Activated CD4-positive, alpha-beta T cell treated with anti-CD3 and anti-CD28 coated beads, Interleukin-2, amount 10 ng/mL, durations not matched to agents 24 days and 14 days (primary cell): ENCODE measurements at regions not wholly inside any gene's neighbourhood (a gene's known extent, or its start where the extent isn't known, plus 50 kb on each side); places are given as distances from the start of the nearest gene placed in this dataset.
"Not testable (repeated sequence)": the region's sequence is repeated elsewhere in the genome, so short reads cannot be mapped to it uniquely, and the experiment has no call there.

ENCODE experiments used
- DNase-seq: peaks from one replicate; pipeline ENCODE4 v3.0.0; 2022
- H3K27ac Mint-ChIP-seq: one replicate; pipeline ENCODE4 v1.8.0; 2022; ENCODE audit warnings: mild to moderate bottlenecking, mixed read lengths
- H3K27me3 Mint-ChIP-seq: one replicate; pipeline ENCODE4 v1.8.0; 2022; ENCODE audit warnings: mixed read lengths
- H3K36me3 Mint-ChIP-seq: one replicate; pipeline ENCODE4 v1.8.0; 2022; ENCODE audit warnings: low read depth, mild to moderate bottlenecking, mixed read lengths
- H3K4me1 Mint-ChIP-seq: one replicate; pipeline ENCODE4 v1.8.0; 2021; ENCODE audit warnings: mixed read lengths
- H3K4me3 Mint-ChIP-seq: one replicate; pipeline ENCODE4 v1.8.0; 2022; ENCODE audit warnings: mild to moderate bottlenecking, moderate library complexity, mixed read lengths
- H3K9me3 Mint-ChIP-seq: one replicate; pipeline ENCODE4 v1.8.0; 2021; ENCODE audit warnings: mixed read lengths
- intact Hi-C: fragments of 100-400 bp; cut with micrococcal nuclease; formaldehyde crosslinking; loops from one replicate; pipeline ENCODE4 v1.15.1; 2023

GRCh38 chr12:33763331-33763730 lies 259.0 kb upstream of the ALG10 start:
- DNase-seq: no peak
- H3K4me3 Mint-ChIP-seq: no peak overlapping the region
- H3K27ac Mint-ChIP-seq: no peak overlapping the region
- H3K9me3 Mint-ChIP-seq: no peaks in the 10 kb centered on the region
- H3K27me3 Mint-ChIP-seq: no peaks in the 10 kb centered on the region
- intact Hi-C loops: no loop called here
- H3K36me3 Mint-ChIP-seq: no peaks in the 10 kb centered on the region
- H3K4me1 Mint-ChIP-seq: no peaks in the 10 kb centered on the region

DNA sequence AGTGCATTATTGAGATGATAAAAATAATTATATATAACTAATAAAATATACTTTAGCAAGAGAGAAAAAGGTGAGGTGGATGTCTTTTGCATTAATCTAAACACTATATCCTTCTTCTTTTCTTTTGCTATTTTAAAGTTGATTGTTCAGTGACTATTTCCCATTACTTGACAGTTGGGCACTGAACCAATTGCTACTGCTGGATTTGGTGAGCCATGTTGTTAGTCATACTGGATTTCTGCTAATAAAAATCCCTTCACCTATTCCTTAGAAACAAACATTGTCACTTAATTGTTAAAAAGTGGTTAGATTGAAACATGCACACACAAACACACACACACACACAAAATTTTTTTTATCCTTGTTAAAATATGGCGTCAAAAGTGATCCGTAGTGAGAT lies 251.6 kb upstream of the ALG10 start:
- no peak for DNase-seq
- H3K36me3 Mint-ChIP-seq: no peaks in the 10 kb centered on the region
- peaks cover 11% of the 10 kb centered on the region for H3K9me3 Mint-ChIP-seq
- no peaks in the 10 kb centered on the region for H3K27me3 Mint-ChIP-seq
- H3K27ac Mint-ChIP-seq: no peak overlapping the region
- H3K4me3 Mint-ChIP-seq: no peak overlapping the region
- no peaks in the 10 kb centered on the region for H3K4me1 Mint-ChIP-seq
- intact Hi-C loops: no loop called here

DNA sequence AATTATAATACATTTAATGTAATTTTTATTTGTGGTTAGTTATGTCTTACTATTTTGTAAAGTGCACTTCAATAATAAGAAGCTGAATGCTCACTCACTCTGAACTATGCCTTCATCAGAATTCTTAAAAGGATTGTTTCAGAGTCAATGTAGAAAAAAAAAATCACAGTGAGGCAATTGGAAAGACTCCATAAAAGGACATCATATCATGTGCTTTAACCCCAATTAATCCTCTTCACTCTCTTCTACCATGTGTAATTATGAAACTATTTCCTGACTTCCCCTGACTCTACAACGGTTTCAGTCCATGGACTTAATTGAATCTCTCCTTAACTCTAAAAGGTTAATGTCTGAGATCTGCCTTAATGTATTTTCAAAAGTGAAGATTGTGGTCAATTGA lies 250.4 kb upstream of the ALG10 start:
- no peak for DNase-seq
- Mint-ChIP-seq H3K27ac (no peak overlapping the region), H3K9me3 (peaks cover 16% of the 10 kb centered on the region), H3K4me3 (no peak overlapping the region), H3K4me1 (no peaks in the 10 kb centered on the region), H3K27me3 (no peaks in the 10 kb centered on the region), H3K36me3 (no peaks in the 10 kb centered on the region)
- intact Hi-C loops: no loop called here

DNA sequence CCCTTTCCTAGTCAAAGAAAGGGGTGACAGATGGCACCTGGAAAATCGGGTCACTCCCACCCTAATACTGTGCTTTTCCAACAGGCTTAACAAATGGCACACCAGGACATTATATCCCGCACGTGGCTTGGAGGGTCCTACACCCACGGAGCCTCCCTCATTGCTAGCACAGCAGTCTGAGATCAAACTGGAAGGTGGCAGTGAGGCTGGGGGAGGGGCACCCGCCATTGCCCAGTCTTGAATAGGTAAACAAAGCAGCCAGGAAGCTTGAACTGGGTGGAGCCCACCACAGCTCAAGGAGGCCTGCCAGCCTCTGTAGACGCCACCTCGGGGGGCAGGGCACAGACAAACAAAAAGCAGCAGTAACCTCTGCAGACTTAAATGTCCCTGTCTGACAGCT lies 249.2 kb upstream of the ALG10 start:
- H3K36me3 Mint-ChIP-seq, H3K4me3 Mint-ChIP-seq, H3K4me1 Mint-ChIP-seq, DNase-seq, H3K27ac Mint-ChIP-seq, intact Hi-C loops, H3K27me3 Mint-ChIP-seq: not testable (repeated sequence)
- H3K9me3 Mint-ChIP-seq: peaks cover 16% of the 10 kb centered on the region

DNA sequence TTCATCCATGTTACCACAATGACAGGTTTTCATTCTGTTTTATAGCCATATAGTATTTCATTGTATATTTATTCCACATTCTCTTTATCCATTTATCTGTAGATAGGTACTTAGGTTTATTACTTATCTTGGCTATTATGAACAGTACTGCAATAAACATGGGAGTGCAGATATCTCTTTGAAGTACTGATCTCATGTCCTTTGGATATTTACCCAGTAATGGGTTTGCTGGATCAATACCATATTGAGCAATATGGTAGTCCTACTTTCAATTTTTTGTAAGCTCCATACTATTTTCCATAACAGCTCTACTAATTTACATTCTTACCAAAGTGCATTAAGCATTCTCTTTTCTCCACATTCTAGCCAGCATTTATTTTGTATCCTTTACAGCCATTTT lies 235.8 kb upstream of the ALG10 start:
- H3K4me3 Mint-ChIP-seq: no peak overlapping the region
- H3K4me1 Mint-ChIP-seq: no peaks in the 10 kb centered on the region
- intact Hi-C loops: no loop called here
- H3K27me3 Mint-ChIP-seq: no peaks in the 10 kb centered on the region
- H3K27ac Mint-ChIP-seq: no peak overlapping the region
- no peaks in the 10 kb centered on the region for H3K9me3 Mint-ChIP-seq
- no peaks in the 10 kb centered on the region for H3K36me3 Mint-ChIP-seq
- no peak for DNase-seq

GRCh38 chr12:33794954-33795353 lies 227.3 kb upstream of the ALG10 start:
- Mint-ChIP-seq H3K4me3 (no peak overlapping the region), H3K36me3 (no peaks in the 10 kb centered on the region), H3K27me3 (no peaks in the 10 kb centered on the region), H3K27ac (no peak overlapping the region), H3K9me3 (peaks cover 4% of the 10 kb centered on the region), H3K4me1 (no peaks in the 10 kb centered on the region)
- no peak for DNase-seq
- intact Hi-C loops: no loop called here

DNA sequence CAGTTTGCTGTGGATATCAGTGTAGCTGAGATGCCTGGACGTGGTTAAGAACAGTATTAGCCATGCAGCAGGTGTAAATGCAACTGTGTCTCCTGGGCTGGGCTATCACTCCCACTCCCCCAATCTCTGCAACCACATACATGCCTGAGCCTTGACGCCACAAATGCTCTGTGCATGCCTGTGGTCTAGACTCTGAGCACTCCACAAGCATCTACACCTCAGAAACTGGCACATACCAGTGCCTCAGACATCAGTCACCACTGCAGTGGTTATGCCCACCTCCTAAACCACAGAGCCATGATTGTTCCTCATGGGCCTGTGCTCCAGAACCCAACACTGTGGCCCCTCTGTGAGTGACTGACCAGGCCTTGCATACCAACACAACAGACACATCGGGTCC lies 226.8 kb upstream of the ALG10 start:
- Mint-ChIP-seq H3K27me3 (no peaks in the 10 kb centered on the region), H3K9me3 (peaks cover 4% of the 10 kb centered on the region), H3K27ac (no peak overlapping the region), H3K4me3 (no peak overlapping the region), H3K4me1 (no peaks in the 10 kb centered on the region), H3K36me3 (no peaks in the 10 kb centered on the region)
- DNase-seq: no peak
- intact Hi-C loops: no loop called here

DNA sequence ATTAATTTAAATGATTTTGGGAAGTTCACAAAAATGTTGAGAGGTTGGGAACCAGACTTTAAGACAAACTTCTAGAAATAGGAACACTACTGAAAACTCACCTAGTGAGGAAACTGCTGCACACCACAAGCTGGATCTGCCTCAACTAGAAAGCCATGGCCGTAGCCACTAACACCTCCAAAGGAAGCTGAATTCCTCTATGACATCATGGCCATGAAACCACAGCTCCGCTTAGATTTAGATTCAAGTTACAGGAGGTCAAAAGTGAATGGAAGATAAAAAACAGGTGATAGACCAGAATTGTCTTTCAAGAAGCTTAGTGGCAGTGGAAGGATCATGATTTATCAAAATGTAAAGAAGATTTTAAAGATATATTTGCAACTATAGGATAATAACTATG lies 208.8 kb upstream of the ALG10 start:
- Mint-ChIP-seq H3K4me1 (no peaks in the 10 kb centered on the region), H3K4me3 (no peak overlapping the region), H3K9me3 (peaks cover 7% of the 10 kb centered on the region), H3K27me3 (no peaks in the 10 kb centered on the region), H3K36me3 (no peaks in the 10 kb centered on the region), H3K27ac (no peak overlapping the region)
- DNase-seq: no peak
- intact Hi-C loops: no loop called here

- no peak overlapping the region for H3K4me3 Mint-ChIP-seq
- H3K27me3 Mint-ChIP-seq: no peaks in the 10 kb centered on the region
- DNase-seq: no peak
- no peaks in the 10 kb centered on the region for H3K4me1 Mint-ChIP-seq
- no peaks in the 10 kb centered on the region for H3K36me3 Mint-ChIP-seq
- peaks cover 6% of the 10 kb centered on the region for H3K9me3 Mint-ChIP-seq
- H3K27ac Mint-ChIP-seq: no peak overlapping the region
- intact Hi-C loops: no loop called here
Measured at GRCh38 chr12:33817713-33818112, 204.6 kb upstream of the ALG10 start.

DNA sequence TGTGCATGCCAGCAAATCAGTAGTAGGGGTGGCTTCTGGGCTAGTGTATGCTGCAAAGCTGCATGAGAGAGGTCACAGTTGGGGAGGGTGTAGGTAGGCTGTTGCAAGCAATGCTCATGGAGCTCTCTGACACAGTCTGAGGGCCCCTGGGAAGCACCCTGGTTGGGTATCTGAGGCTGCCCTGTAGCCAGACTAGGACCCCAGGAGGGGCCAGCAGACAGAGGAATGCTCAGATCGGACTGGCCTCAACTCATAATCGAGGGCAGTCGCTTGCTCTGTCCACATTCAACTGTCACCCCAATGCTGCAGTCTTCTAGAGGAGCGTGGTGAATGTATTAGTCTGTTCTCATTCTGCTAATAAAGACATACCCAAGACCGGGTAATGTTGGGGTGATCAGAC lies 204.0 kb upstream of the ALG10 start:
- no peaks in the 10 kb centered on the region for H3K27me3 Mint-ChIP-seq

DNA sequence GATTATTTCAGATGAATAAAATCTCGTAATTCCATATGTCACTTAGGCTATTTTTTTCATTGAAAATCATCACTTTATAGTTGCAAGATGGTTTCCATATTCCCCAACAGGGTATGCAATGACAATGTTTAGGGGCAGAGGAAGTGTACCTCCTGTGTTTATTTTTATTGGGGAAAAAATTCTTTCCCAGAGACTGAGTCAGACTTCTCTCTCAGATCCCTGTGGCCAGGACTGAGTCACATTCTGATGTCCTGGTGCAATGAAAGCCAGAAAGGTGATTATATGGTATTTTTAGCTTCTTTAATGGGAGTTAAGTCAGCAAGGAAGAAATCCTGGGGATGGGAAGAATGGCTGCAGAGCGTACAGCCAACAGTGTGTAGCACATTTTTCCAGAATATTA lies 196.9 kb upstream of the ALG10 start:
- Mint-ChIP-seq H3K36me3 (no peaks in the 10 kb centered on the region), H3K4me3 (no peak overlapping the region), H3K27ac (no peak overlapping the region), H3K9me3 (peaks cover 4% of the 10 kb centered on the region), H3K4me1 (no peaks in the 10 kb centered on the region), H3K27me3 (no peaks in the 10 kb centered on the region)
- intact Hi-C loops: no loop called here
- DNase-seq: no peak

More for the DNA sequence above, 204.0 kb upstream of the ALG10 start:
- DNase-seq: no peak
- intact Hi-C loops: no loop called here
- no peaks in the 10 kb centered on the region for H3K4me1 Mint-ChIP-seq
- H3K4me3 Mint-ChIP-seq: no peak overlapping the region
- no peak overlapping the region for H3K27ac Mint-ChIP-seq
- no peaks in the 10 kb centered on the region for H3K36me3 Mint-ChIP-seq
- H3K9me3 Mint-ChIP-seq: peaks cover 4% of the 10 kb centered on the region

- H3K4me3 Mint-ChIP-seq: no peak overlapping the region
- intact Hi-C loops: no loop called here
Measured at GRCh38 chr12:33825986-33826602, 196.2 kb upstream of the ALG10 start.

DNA sequence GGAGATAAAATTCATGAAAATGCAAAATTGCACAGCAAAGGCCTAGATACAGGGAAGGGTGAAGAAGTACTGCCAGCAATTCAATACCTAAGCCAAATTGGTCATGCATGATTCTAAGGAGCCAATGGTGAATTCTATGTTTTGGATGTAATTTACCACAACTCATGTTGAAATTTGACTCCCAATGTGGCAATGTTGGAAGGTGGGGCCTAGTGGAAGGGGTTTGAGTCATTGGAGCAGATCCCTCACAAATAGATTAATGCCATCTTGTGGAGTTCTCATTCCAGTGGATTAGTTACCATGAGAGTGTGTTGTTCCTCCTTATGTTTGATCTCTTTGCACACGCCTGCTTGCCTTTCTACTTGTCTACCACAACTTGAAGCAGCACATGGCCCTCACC lies 194.0 kb upstream of the ALG10 start:
- Mint-ChIP-seq H3K27me3 (no peaks in the 10 kb centered on the region), H3K4me1 (no peaks in the 10 kb centered on the region), H3K9me3 (peaks cover 3% of the 10 kb centered on the region), H3K27ac (no peak overlapping the region), H3K4me3 (no peak overlapping the region), H3K36me3 (no peaks in the 10 kb centered on the region)
- intact Hi-C loops: no loop called here
- DNase-seq: no peak

More at GRCh38 chr12:33825986-33826602, 196.2 kb upstream of the ALG10 start:
- H3K9me3 Mint-ChIP-seq: peaks cover 4% of the 10 kb centered on the region
- no peak overlapping the region for H3K27ac Mint-ChIP-seq
- H3K4me1 Mint-ChIP-seq: no peaks in the 10 kb centered on the region
- no peaks in the 10 kb centered on the region for H3K27me3 Mint-ChIP-seq
- H3K36me3 Mint-ChIP-seq: no peaks in the 10 kb centered on the region
- DNase-seq: no peak

DNA sequence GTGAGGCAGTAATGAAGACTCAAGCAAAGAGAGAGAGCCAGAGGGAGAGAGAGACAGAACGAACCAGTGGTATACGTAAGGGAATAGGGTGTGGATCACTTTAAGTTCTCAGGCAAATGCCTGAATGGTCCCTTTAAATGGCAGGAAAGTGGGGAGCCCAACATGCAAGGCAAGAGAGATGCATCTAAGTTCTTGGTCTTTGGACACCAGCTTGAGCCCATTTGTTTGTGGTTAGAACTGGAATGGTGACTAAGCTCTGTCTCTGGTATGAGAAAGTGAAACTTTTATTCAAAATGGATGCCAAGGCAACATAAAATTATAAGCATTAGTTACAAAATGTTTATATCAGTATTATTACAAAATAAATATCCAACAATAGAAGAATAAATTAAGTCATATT lies 192.2 kb upstream of the ALG10 start:
- Mint-ChIP-seq H3K27ac (no peak overlapping the region), H3K9me3 (peaks cover 3% of the 10 kb centered on the region), H3K27me3 (no peaks in the 10 kb centered on the region), H3K4me3 (no peak overlapping the region), H3K36me3 (no peaks in the 10 kb centered on the region), H3K4me1 (no peaks in the 10 kb centered on the region)
- intact Hi-C loops: no loop called here
- DNase-seq: no peak

GRCh38 chr12:33832900-33833299 lies 189.4 kb upstream of the ALG10 start:
- intact Hi-C loops: no loop called here
- Mint-ChIP-seq H3K27ac (no peak overlapping the region), H3K4me1 (no peaks in the 10 kb centered on the region), H3K9me3 (peaks cover 3% of the 10 kb centered on the region), H3K4me3 (no peak overlapping the region), H3K27me3 (no peaks in the 10 kb centered on the region), H3K36me3 (no peaks in the 10 kb centered on the region)
- no peak for DNase-seq
